ENCODE measurements at regions not wholly inside any gene's neighbourhood (a gene's known extent, or its start where the extent isn't known, plus 50 kb on each side); places are given as distances from the start of the nearest gene placed in this dataset.

DNA sequence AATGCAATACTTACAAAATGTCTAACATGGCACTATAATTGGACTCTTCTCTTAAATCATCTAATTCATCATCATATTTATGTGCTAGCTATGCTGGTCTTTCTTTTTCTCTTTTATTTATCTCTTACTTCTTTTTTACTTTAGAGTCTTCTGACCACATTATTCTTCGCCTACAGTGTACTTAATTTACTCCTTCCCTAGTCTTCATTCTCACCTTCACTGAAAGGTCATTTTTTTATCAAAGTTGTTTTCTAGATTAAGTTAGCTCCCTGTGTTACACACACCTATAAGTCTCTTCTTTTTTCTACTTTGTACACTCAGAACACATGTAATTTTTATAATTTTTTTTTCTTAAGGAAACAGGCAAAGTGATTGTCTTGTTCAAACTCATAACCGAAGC, 1351.2 kb downstream of the FSCB start:
- TF ChIP-seq, protein P1, sequence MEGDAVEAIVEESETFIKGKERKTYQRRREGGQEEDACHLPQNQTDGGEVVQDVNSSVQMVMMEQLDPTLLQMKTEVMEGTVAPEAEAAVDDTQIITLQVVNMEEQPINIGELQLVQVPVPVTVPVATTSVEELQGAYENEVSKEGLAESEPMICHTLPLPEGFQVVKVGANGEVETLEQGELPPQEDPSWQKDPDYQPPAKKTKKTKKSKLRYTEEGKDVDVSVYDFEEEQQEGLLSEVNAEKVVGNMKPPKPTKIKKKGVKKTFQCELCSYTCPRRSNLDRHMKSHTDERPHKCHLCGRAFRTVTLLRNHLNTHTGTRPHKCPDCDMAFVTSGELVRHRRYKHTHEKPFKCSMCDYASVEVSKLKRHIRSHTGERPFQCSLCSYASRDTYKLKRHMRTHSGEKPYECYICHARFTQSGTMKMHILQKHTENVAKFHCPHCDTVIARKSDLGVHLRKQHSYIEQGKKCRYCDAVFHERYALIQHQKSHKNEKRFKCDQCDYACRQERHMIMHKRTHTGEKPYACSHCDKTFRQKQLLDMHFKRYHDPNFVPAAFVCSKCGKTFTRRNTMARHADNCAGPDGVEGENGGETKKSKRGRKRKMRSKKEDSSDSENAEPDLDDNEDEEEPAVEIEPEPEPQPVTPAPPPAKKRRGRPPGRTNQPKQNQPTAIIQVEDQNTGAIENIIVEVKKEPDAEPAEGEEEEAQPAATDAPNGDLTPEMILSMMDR (conservative IDR thresholded peaks at IDR 0.05; ENCODE audit: low read depth, low read length): no peak
- no peak for TF ChIP-seq EZH2 (IDR thresholded peaks at IDR 0.05; ENCODE audit: borderline replicate concordance, low read depth, low read length, poor library complexity, severe bottlenecking)
